ENCODE measurements at regions not wholly inside any gene's neighbourhood (a gene's known extent, or its start where the extent isn't known, plus 50 kb on each side); places are given as distances from the start of the nearest gene placed in this dataset.

GRCh38 chr10:29389935-29390334 lies 101.1 kb downstream of the LYZL1 start:
- TF ChIP-seq CTCF (IDR thresholded peaks at IDR 0.05) (no peak), POLR2A (IDR thresholded peaks at IDR 0.05) (no peak)

Data from right lobe of liver (tissue), 4 donors.